ENCODE measurements at regions not wholly inside any gene's neighbourhood (a gene's known extent, or its start where the extent isn't known, plus 50 kb on each side); places are given as distances from the start of the nearest gene placed in this dataset.
"Not testable (repeated sequence)": the region's sequence is repeated elsewhere in the genome, so short reads cannot be mapped to it uniquely, and the experiment has no call there.

- TF ChIP-seq PPARA (CRISPR knock-in tag; IDR thresholded peaks at IDR 0.05; ENCODE audit: borderline replicate concordance) (no peak), OSR1 (CRISPR knock-in tag; IDR thresholded peaks at IDR 0.05) (no peak), SNAI2 (CRISPR knock-in tag; IDR thresholded peaks at IDR 0.05) (no peak), ZNF70 (CRISPR knock-in tag; IDR thresholded peaks at IDR 0.05) (no peak), ESRRG (CRISPR knock-in tag; IDR thresholded peaks at IDR 0.05) (no peak), ARNTL (CRISPR knock-in tag; IDR thresholded peaks at IDR 0.05; ENCODE audit: borderline replicate concordance, low read depth) (no peak), TCF4 (CRISPR knock-in tag; IDR thresholded peaks at IDR 0.05; ENCODE audit: borderline replicate concordance) (no peak), ZC3H10 (CRISPR knock-in tag; IDR thresholded peaks at IDR 0.05) (no peak), CSDC2 (CRISPR knock-in tag; IDR thresholded peaks at IDR 0.05) (no peak), CREB5 (CRISPR knock-in tag; IDR thresholded peaks at IDR 0.05; ENCODE audit: low read depth) (no peak), BACH2 (CRISPR knock-in tag; IDR thresholded peaks at IDR 0.05; ENCODE audit: borderline replicate concordance) (no peak), PATZ1 (CRISPR knock-in tag; IDR thresholded peaks at IDR 0.05; ENCODE audit: borderline replicate concordance) (no peak), ISL1 (CRISPR knock-in tag; IDR thresholded peaks at IDR 0.05) (no peak)
- ATAC-seq, result no peak
These were observed 1466.3 kb downstream of the TSPY10 start for GRCh38 chrY:10993955-10994354.

GRCh38 chrY:10999715-11000114, 1472.0 kb downstream of the TSPY10 start:
- ATAC-seq, result peak; percentile 51; the same call in 1 of the 3 replicates

- ATAC-seq, result not testable (repeated sequence)
These were observed 1486.5 kb downstream of the TSPY10 start for GRCh38 chrY:11014229-11014628.

GRCh38 chrY:11022734-11023133, 1495.1 kb downstream of the TSPY10 start:
- ATAC-seq, result no peak
- TF ChIP-seq SNAI2 (CRISPR knock-in tag; IDR thresholded peaks at IDR 0.05) (no peak), TCF4 (CRISPR knock-in tag; IDR thresholded peaks at IDR 0.05; ENCODE audit: borderline replicate concordance) (no peak), POU6F1 (CRISPR knock-in tag; IDR thresholded peaks at IDR 0.05; ENCODE audit: borderline replicate concordance, low read depth) (no peak), ZC3H10 (CRISPR knock-in tag; IDR thresholded peaks at IDR 0.05) (no peak), OSR1 (CRISPR knock-in tag; IDR thresholded peaks at IDR 0.05) (no peak), RARB (CRISPR knock-in tag; IDR thresholded peaks at IDR 0.05) (no peak), ISL1 (CRISPR knock-in tag; IDR thresholded peaks at IDR 0.05) (no peak), ZFP30 (CRISPR knock-in tag; IDR thresholded peaks at IDR 0.05) (no peak), TSHZ2 (CRISPR knock-in tag; IDR thresholded peaks at IDR 0.05) (no peak), CSRNP3 (CRISPR knock-in tag; IDR thresholded peaks at IDR 0.05) (no peak), CSDC2 (CRISPR knock-in tag; IDR thresholded peaks at IDR 0.05) (no peak), ESRRG (CRISPR knock-in tag; IDR thresholded peaks at IDR 0.05) (no peak), GLIS3 (CRISPR knock-in tag; IDR thresholded peaks at IDR 0.05) (no peak), TOX (CRISPR knock-in tag; IDR thresholded peaks at IDR 0.05; ENCODE audit: borderline replicate concordance) (no peak)

Data from SK-N-SH treated with all-trans-retinoic acid at 6 μM for 48 hours (cell line).